A549 (cell line): ENCODE measurements at regions not wholly inside any gene's neighbourhood (a gene's known extent, or its start where the extent isn't known, plus 50 kb on each side); places are given as distances from the start of the nearest gene placed in this dataset.

Experiments used
- CHD2 ChIP-seq: fragments of 150-350 bp; IDR thresholded peaks from 2 replicates; pipeline ENCODE4 v1.6.1; 2014; ENCODE audit warnings: low read length; ENCODE audit not compliant: partially characterized antibody
- CTCF ChIP-seq: fragments of >200 bp; sonication (Bioruptor Twin); formaldehyde crosslinking; IDR thresholded peaks from 3 replicates; pipeline ENCODE4 v1.5.1; 2016
- E2F6 ChIP-seq: IDR thresholded peaks from 2 replicates; pipeline ENCODE4 v1.6.1; 2012; ENCODE audit warnings: low read depth, borderline replicate concordance
- EHF ChIP-seq: fragments of 250-450 bp; sonication (Bioruptor Pico); IDR thresholded peaks from 2 replicates; pipeline ENCODE4 v1.5.0; 2020; ENCODE audit warnings: mild to moderate bottlenecking
- ELK1 ChIP-seq: fragments of 150-350 bp; IDR thresholded peaks from 2 replicates; pipeline ENCODE4 v1.6.1; 2014; ENCODE audit warnings: low read depth, mild to moderate bottlenecking, low read length
- EP300 ChIP-seq, 2 experiments: fragments of >200 bp; sonication (Bioruptor Twin); formaldehyde crosslinking; IDR thresholded peaks; 2 replicates in 1 of 2; 3 replicates in 1 of 2; pipeline ENCODE4 v1.6.1; 2016 to 2017
- HOXB5 ChIP-seq: fragments of 250-450 bp; sonication (Bioruptor Pico); IDR thresholded peaks from 2 replicates; pipeline ENCODE4 v1.5.0; 2020; ENCODE audit warnings: mild to moderate bottlenecking, moderate library complexity
- MAFK ChIP-seq: fragments of 450-650 bp; IDR thresholded peaks from 2 replicates; pipeline ENCODE4 v1.6.1; 2014; ENCODE audit not compliant: partially characterized antibody
- NR3C1 ChIP-seq: fragments of >200 bp; sonication (Bioruptor Twin); formaldehyde crosslinking; IDR thresholded peaks from 3 replicates; pipeline ENCODE4 v1.6.1; 2017
- POLR2A ChIP-seq: IDR thresholded peaks from 2 replicates; pipeline ENCODE4 v1.6.1; 2012; ENCODE audit warnings: mild to moderate bottlenecking, low read length
- RFX5 ChIP-seq: fragments of 450-650 bp; IDR thresholded peaks from 2 replicates; pipeline ENCODE4 v1.7.1; 2014; ENCODE audit warnings: antibody characterized with exemption, mild to moderate bottlenecking, moderate library complexity
- SMC3 ChIP-seq: fragments of >200 bp; sonication (Bioruptor Twin); formaldehyde crosslinking; IDR thresholded peaks from 3 replicates; pipeline ENCODE4 v1.6.1; 2018; ENCODE audit warnings: inconsistent platforms
- SREBF2 ChIP-seq: fragments of 450-650 bp; IDR thresholded peaks from 2 replicates; pipeline ENCODE4 v1.6.1; 2014; ENCODE audit warnings: mild to moderate bottlenecking, moderate library complexity
- ZNF302 ChIP-seq: fragments of 250-450 bp; sonication (Bioruptor Pico); IDR thresholded peaks from 2 replicates; pipeline ENCODE4 v1.9.0; 2021; ENCODE audit warnings: inconsistent platforms, mild to moderate bottlenecking, moderate library complexity

GRCh38 chr18:37812961-37813360, 247.4 kb upstream of the CELF4 start:
- TF ChIP-seq EP300 (IDR thresholded peaks at IDR 0.05) (no peak), CTCF (no peak), ZNF302 (CRISPR knock-in tag) (no peak), NR3C1 (no peak), ELK1 (no peak), SMC3 (no peak), EHF (CRISPR knock-in tag) (no peak), MAFK (no peak), SREBF2 (no peak), CHD2 (no peak), POLR2A (no peak), RFX5 (no peak), E2F6 (no peak), HOXB5 (no peak)
